ENCODE measurements at regions not wholly inside any gene's neighbourhood (a gene's known extent, or its start where the extent isn't known, plus 50 kb on each side); places are given as distances from the start of the nearest gene placed in this dataset.

DNA sequence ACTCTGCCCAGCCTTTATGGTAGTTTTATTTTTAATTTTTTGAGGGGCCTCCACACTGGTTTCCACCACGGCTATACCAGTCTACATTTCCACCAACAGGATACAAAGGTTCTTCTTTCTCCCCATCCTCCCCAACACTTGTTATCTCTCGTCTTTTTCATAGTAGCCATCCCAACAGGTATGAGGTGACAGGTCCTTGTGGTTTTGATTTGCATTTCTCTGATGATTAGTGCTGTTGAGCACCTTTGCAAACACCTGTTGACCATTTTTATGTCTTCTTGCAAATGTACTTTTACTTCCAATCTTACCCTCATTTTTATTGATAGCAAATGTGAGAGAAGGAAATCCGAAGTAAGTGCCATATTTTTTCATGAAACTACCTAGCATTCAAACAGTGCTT is 195.4 kb upstream of the PREP start:
- no peak for DNase-seq

DNA sequence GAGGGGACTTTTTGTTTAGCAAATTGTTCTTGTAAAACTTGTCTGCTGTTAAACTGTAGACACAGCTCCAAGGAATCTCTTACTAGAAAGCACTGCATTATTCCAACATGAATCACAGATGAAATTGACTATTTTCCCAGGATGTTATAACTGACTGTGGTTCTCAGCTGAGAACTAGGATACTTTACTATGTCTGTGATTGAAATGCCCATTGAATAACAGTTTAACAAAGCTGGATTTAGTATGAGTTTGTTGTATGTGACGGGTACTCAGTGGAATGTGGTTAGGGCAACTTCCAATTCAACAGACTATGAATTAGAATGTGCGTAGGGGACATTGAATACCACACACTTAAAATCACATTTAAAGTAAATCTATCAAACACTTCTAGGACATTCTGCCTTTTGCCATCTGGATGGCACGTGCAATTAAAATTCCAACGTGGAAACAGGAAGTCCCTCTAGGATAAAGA is 193.4 kb upstream of the PREP start:
- DNase-seq = no peak

DNA sequence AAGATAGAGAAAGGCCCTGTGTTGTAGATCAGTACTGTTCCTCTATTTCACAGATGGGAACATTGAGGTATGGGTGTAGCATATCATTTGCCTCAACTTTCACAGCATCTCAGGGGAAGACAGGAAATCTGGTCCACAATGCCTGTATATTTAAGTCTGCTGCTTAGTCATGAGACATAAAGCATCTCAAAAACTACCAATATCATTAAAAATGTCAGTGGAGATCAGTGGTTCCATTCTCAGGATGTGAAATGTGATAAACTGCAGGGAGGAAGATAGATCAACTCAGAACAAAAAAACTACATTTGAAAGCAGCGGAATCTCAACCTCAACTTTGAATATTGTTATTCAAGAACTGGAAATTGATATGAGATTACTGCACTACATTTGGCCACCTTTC is 192.9 kb upstream of the PREP start:
- DNase-seq = no peak

DNA sequence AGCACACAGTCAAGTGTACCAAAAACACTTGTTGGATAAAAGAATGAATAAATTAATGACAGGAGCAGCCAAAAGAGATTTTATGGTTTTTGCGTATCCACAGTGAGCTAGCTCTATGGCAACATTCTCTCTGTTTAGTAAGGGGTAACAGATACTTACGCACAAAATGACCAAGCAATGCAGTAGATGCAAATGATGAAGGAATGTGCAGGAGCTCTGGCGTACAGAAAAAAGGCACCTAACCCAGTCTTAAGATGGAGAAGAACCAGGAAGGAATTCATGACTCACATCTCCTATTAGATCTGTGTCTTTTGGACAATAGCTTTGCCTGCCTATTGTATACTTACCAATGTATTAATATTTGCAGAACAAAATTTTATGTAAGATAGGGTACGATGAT is 191.9 kb upstream of the PREP start:
- DNase-seq = no peak

DNA sequence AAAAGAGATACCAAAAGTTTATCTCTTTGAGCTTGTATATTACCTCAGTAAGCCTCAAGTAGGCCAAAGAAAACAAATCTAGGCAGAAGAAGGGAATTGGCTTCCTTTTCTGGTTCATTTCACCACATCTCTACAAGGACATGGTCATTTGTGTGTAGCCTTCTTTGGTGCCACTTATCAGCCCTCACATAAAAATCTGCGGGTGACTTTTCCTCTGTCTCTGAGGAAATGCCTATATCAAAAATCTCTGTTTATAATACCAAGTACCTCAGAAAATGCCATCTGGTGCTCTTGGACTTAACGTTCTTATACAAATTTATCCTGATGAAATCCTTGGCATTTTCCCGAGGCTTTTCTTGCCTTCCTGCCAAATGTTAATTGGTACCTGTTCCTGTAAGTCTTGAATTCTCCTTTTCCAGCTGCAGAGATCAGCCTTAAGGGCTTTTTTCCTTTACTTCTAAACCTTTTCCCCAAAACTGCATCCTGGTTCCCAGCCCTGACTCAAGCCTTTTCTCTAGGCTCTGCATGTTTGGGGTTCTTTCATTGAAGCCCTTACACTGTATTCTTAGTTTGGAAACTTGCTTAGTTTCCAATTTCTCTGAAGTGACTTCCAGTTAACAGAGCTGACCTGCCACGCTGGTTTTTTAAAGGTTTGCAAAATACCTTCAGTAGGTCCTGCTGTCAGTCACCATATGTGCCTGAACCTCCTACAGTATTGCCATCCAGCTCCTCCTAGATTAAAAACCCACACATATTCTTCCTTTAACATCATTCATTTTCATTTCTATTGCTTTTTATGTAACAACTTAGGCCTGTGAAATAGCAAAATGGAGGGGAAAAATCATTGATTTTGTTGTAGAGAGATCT is 191.2 kb upstream of the PREP start:
- no peak for DNase-seq

DNA sequence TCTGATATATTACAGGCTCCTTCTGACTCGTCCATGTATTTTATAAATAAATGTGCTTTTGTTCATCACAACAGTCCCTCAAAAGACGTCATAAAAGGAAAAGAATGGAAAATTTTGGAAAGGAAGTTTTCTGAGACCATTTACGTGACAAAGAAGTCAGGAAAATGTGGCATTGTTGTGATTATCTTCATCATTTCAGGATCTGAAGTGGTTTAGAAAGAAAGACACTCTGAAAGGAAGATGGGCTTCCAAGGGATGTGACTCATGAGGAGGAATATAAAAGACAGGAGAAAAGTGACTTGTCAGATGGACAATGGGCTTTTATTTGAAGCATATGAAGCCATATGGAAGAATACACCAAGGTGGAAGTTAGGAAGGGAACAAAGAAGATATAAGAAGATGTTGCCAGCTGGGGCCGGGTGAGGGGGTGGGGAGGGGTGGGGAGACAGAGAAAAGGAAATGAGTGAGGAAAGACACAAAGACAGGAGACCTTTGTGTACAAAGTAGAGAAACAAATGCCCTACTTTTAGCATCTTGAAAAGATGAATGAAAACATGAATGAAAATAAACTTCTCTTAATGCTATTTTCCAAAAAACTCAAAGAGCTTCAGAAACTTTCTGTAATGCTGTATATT is 190.3 kb upstream of the PREP start:
- DNase-seq = no peak

DNA sequence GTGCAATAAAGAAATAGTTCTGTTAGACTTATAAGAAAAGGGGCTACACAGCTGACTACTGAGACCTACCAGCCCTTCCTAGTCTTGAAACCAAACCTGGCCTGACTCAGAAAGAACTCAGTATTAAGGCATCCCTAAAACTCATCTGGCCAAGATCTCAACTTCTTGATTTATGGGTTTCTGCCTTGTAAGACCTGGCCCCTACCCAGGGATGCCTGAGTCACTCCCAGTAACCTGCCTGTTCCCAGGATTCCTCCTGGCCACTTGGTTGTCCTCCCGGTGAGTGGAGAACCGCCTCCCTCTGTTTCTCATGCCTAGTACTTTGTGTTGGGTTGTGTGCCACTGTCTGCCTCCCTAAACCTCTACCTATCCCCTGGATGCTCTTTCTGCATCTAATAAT is 189.4 kb upstream of the PREP start:
- no peak for DNase-seq

DNA sequence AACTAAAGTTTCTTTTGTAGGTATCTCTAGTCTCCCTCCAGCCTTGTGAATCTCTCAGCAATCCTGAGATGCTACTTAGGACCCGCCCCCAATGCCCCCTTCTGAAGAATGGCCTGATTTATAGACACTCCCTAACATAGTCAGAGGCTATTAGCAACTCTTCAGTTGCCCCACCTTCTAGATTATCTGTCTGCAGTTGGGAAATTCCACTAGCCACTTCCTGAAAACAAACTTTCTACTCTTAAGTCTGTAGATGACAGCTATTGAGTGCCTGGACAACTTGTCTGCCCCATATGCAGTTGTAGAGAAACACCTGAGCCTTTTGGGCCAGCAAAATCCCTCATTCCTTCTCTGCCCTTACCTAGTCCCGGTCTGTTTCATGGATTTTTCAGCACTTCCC is 188.2 kb upstream of the PREP start:
- DNase-seq = no peak

DNA sequence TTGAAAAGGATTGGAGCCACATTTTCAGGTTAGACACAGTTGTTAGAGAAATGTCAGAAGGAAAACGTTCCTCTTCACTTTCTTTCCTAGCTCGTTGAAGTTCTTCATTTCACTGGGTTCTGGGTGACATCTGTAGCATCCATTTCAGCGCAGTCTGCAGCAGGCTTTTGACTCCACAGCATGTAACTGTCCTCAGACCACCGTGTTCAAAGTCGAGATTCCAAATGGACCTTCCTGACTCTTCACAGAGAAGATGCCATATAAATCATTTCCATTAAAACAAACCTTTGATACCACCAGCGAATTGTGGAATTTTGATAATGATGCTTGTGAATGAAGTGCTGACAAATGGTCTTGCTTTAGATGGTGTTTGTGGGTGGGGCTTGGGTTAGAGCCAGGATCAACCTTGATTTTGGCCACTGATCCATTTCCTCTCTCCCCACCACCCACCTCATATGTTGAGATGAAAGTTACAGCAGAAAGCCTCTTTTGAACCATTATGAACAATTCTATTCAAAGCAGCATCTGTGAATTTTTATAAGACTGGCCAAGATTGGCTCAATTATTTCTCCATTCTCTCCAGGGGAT is 185.3 kb upstream of the PREP start:
- no peak for DNase-seq

DNA sequence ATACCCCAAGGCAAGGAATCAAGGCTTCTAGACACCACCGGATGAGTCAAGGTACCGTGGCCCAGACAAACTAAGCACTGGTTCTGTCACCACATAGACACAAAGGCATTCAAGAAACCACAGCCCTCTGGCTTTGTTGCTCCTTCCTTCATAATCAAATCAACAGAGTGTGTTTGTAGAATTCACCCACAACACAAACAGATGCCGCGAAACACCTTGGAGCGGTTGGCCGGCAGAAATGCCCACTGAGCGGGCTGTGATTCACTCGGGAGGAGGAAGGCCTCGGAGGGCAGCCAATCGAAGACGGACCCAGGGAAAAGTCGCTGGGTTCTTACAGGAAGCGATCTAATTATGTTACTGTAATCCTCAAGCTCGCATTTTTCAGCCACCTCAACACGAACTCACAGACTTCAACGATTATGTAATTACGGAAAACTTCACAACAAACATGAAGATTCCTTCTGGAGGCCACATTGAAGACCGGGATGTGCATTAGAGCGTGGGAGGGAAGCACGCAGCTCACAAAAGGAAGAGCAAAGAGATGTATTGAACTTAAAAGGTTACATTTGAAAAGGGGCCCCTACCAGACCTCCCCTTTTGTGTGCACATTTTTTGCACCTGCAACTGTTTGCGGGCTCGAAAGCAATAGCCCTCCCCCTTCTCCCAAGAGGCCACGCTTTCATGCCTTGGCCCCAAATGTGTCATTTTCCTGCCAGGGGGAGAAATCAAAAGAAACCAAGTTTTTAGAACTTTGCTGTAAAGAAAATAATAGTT is 184.7 kb upstream of the PREP start:
- no peak for DNase-seq

DNA sequence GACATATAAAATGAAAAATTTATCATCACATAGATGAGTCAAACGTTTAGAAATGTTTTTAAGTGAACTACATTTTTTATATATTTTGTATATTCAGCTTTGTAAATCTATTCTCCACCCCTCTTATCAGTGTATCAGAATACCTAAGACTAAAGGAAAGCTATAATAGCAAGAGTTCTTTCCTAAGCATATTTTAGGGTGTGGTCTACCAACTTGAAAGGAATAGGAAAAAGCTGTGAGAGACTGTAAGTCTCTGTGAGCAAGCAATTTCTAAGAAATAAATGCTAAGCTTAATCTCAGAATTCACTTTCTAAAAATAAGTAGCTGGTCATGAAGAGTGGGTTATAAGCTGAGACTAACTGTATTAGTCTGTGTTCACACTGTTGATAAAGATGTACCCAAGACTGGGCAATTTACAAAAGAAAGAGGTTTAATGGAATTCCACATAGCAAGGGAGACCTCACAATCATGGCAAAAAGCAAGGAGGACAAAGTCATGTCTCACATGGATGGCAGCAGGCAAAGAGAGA is 175.4 kb upstream of the PREP start:
- no peak for DNase-seq

DNA sequence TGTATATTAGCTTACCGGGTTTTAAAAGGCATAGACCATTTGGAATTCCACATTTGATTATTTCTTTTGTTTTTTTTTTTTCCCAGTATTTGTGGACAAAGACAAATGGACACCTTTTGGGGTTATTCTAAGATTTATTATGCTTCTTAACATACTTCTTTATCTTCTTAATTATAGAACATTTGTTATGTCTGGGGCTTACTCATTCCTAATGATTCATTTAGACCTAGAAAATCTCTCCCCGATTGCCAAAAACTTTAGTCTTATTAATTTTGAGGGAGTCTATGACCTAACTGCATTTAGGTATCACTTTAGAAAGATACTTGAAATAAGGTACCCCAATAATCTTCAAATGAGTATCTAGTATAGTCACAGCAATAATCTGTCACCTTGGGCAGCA is 170.7 kb upstream of the PREP start:
- no peak for DNase-seq

DNA sequence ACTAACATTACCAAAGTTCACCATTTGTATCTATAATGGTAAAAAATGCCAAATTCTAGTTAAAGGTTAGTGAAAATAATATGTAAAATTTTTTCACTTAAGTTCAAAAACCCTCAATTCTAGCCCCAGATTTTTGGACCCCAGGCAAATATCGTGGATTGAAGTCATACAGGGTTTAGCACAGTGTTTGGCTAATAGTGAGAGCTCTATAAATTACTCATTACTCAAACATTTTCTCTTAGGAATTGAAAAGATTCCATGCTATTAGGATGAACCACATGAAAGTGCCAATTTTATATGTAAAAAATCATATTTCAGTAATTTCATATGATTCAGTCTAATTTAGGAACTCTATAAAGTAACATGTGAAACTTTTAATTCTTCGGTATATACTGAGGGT is 170.3 kb upstream of the PREP start:
- no peak for DNase-seq

DNA sequence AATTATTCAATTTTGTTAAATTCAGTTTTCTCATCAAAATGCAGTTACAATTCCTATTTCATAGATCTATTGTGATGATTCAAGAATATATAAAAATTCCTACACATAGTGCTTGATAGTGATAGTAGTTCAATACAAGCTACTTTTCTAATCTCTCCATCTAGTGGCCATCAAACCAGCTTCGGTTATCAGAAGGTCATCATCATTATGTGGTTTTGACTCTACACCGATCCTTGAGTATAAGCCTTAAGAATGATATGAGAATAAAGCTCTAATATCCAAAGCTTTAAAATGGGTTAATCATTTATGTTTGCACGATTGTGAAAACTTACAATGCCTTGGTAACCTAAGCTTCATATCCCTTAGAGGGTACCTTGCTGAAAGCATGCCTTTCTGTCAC is 167.5 kb upstream of the PREP start:
- DNase-seq = no peak

DNA sequence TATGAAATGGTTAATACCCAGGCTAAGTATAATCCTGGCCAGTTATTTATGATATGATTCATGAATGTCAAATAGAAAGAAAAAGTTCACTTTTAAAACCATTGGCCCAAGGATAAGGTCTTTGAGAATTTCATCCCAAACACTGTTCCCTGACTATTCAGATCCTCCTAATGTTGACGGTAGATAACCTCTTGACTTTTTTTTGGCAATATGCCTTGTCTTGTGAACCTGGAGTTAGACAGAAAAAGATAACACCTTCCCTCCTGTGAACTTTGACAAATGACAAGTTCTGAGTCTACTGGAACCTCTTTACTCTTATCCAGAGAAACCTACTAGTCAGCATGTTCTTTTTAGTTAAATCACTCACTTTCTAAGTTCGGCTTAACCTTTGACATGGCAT is 166.8 kb upstream of the PREP start:
- no peak for DNase-seq

DNA sequence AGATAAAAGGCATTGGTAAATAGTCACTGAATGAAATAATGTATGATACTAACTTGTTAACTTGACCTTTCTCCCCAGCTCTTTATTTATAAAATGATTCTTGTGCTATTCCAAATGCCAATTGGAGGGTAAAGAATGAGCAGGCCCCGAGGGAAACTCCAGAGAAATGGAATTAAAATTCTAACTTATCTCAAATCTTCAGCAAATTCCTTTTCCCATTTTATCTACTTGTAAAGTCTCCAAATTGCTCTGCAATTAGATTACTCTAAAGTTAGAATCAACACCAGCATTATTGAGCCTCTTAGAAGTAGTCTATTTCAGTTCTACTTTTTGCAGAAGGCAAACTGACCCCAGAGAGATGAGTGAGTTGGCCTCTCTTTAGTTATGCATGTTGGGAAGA is 165.9 kb upstream of the PREP start:
- DNase-seq = no peak

DNA sequence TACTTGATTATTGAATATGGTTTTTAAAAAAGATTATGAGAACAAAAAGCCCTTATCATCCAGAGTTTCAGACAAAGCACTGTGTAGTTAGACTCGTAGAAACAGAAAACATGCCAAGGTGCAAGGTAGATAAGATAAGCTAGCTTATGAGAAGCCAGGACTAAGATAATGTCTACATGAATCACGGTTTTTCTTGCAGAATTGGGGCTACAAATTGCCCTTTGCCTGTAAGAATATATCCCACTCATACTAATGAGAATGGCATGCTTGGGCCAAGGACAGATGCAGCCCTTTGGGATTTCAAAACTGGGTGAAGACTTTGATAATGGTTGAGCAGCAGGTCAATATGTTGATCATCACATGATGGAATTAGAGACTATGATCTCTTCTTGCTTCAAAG is 165.3 kb upstream of the PREP start:
- DNase-seq = no peak

DNA sequence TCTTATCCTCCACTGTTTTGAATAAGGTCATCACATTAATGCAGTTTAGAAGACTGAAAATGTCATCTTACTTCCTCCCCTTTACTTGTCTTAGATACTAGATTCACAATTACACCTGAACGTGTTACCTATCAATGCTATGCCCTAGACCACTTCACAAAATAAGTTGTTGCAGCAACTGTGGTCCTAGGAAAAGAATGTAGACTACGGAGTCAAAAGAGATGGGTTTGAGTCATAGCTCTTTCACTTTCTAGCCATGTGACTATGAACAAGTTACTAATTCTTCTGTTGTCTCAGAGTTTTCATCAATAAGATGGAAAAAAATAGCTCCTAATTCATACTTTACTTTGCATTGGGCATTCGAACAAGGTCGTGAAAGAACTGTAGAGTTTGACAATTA is 164.3 kb upstream of the PREP start:
- no peak for DNase-seq

DNA sequence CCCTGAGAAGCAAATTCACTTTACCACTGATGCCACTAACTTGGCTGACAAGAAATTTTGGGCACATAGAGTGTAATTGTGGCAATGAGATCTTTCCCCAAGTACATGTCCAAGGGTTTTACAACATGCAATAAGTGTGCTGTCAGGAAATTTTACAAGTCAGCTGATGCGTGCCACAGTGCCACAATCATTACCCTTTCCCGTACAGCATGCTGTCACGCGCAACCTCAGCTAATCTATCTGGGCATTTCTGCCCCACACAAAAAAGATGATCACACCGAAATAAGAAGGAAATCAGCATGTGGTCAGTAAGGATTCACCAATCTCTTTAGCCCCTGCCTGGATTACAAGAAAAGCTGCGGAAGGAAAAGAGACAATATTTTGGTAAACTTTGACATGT is 163.6 kb upstream of the PREP start:
- no peak for DNase-seq

DNA sequence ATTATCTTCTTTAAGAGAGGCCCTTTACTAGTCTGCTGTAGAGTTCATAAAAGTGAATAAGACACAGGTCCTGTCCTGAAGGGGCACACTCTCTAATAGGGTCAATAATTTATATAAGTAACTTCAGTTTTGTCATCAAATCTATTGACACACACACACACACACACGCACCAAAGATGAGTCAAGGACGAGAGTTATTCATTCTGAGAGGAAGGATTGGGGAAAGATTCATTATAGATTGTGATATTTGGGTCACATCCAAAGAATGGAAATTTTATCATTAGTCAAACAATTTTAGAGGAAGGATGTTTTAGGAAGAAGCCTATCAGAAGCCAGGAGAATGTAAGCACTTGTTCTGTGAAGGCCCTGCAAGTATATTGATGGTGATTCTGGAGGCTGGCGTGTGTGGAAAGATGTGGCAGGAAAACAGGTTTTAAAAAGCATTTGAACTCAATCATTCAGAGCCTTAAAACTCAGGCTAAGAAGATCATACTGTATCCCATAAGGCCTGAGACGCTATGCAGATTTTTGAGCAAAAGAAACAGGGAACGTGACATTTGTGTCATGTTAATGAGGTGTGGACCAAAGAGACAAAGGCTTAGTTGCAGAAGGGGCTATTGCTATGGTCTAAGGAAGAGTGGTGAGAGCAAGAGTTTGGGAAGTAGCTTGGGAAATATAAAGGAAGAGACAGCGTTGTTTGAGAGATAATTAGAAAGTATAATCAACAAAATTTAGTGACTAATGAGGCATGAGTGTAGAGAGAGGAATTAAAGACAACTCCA is 161.4 kb upstream of the PREP start:
- DNase-seq = no peak

DNA sequence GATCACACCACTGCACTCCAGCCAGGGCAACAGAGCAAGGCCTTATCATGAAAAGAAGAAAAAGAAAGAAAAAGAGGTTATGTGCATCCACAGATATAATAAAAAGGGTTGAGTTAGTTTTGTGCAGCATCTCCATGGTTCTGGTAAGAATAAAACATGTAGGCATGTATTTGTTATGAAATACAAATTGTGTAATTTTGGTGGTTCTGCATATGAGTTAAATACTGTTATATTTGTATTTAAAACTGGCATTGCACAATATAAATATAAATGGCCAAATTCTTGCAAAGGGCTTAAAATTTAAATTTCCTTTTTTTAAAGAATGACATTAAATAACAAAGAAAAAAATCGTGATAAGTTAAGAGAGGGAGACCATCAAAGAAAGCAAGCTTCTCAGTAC is 159.1 kb upstream of the PREP start:
- no peak for DNase-seq

DNA sequence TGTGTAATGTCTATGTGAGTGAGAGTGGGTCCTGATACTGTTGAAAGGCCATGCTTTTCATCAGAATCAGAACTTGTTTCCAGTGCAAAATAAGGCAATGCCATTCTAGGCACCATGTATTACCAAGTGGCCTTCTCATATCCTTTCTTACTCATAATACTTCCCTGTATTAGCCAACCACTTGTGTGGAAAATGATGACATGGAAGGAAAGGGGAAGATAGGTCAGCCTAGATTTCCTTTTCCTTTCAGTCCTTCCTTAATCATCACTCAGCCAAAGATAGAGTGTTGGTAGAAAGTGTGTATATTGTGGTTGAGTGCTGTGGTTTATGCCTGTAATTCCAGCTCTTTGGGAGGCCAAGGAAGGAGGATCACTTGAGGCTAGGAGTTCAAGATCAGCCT is 158.6 kb upstream of the PREP start:
- no peak for DNase-seq

Measured in NCI-H1436 (cell line).